K562 (cell line): ENCODE measurements at regions not wholly inside any gene's neighbourhood (a gene's known extent, or its start where the extent isn't known, plus 50 kb on each side); places are given as distances from the start of the nearest gene placed in this dataset.

ENCODE experiments used
- ATAC-seq: fragments of 200-7000 bp; cut with Tn5 transposase; 3 replicates; pipeline ENCODE4 v1.9.1; 2020; ENCODE audit warnings: moderate library complexity
- BruUV-seq: library from RNA; stranded (reverse); fragments of 400-500 nt; replicated peaks from 2 replicates; lab custom pipeline; 2021; lab: Mats Ljungman, UMichigan
- CTCF ChIA-PET: fragments of 300-600 bp; formaldehyde crosslinking; extraction: SDS; loops from one replicate; lab custom pipeline; 2021; ENCODE audit warnings: low intra/inter-chr PET ratio; lab: Yijun Ruan, JAX
- POLR2A ChIA-PET: fragments of 300-600, 350-650 bp; sonication (Branson Sonifier 250); formaldehyde crosslinking; extraction: SDS; loops from one replicate; lab custom pipeline; 2021; ENCODE audit warnings: antibody characterized with exemption, inconsistent platforms; lab: Yijun Ruan, JAX
- DNase-seq, 4 experiments: peaks; one replicate each; pipeline versions ENCODE4 v3.0.0 to v3.0.0-alpha.2; 2011 to 2018; ENCODE audit warnings: low spot score in 3 of 4, mixed read lengths in 3 of 4; ENCODE audit errors: extremely low read depth in 1 of 4
- FAIRE-seq: peaks from 2 replicates; lab custom pipeline; 2011; peaks lifted over from hg19 to GRCh38; lab: Jason Lieb, UNC
- H2AFZ ChIP-seq: 2 replicates; pipeline ENCODE4 v1.6.0; 2011; ENCODE audit warnings: low read depth, low read length, control low read depth, inconsistent platforms
- H3K27ac ChIP-seq: fragments of 200-600 bp; 3 replicates; pipeline ENCODE4 v1.8.0; 2011; ENCODE audit warnings: low read depth, mild to moderate bottlenecking, control low read depth, inconsistent platforms, low read length, moderate library complexity, mixed read lengths; ENCODE audit errors: extremely low read depth
- H3K27me3 ChIP-seq, 2 experiments: fragments of 300-600 bp in 1 of 2; 2 replicates in 1 of 2; 3 replicates in 1 of 2; pipeline versions ENCODE4 v1.6.0 to v1.8.0; 2011; ENCODE audit warnings: inconsistent platforms in 2 of 2, low read length in 2 of 2, mild to moderate bottlenecking in 1 of 2, mixed read lengths in 1 of 2, moderate library complexity in 1 of 2; ENCODE audit not compliant: control insufficient read depth in 2 of 2, insufficient read depth in 2 of 2
- H3K36me3 ChIP-seq: fragments of 300-600 bp; 3 replicates; pipeline ENCODE4 v1.8.0; 2011; ENCODE audit warnings: mild to moderate bottlenecking, low read length, inconsistent platforms; ENCODE audit not compliant: control insufficient read depth, insufficient read depth
- H3K4me1 ChIP-seq, 2 experiments: fragments of 200-600 bp in 1 of 2; replicated peaks in 1 of 2; 2 replicates in 1 of 2; 3 replicates in 1 of 2; pipeline versions ENCODE4 v1.5.1 to v1.8.0; 2011; ENCODE audit warnings: inconsistent platforms in 2 of 2, low read length in 2 of 2, mild to moderate bottlenecking in 1 of 2, mixed read lengths in 1 of 2, moderate library complexity in 1 of 2; ENCODE audit not compliant: control insufficient read depth in 2 of 2, insufficient read depth in 2 of 2
- H3K4me2 ChIP-seq: 2 replicates; pipeline ENCODE4 v1.6.1; 2011; ENCODE audit warnings: low read length, control low read depth, inconsistent platforms, mixed read lengths; ENCODE audit not compliant: insufficient read depth
- H3K4me3 ChIP-seq: fragments of 200-600 bp; sonication (generic), shearing (Covaris generic); 2 replicates; pipeline ENCODE4 v1.5.1; 2016; ENCODE audit warnings: control low read depth, inconsistent platforms
- H3K79me2 ChIP-seq: fragments of 200-600 bp; 3 replicates; pipeline ENCODE4 v1.8.0; 2011; ENCODE audit warnings: low read length, inconsistent platforms; ENCODE audit not compliant: control insufficient read depth, insufficient read depth
- H3K9ac ChIP-seq, 2 experiments: 2 replicates each; pipeline versions ENCODE4 v1.6.0 to v1.6.1; 2011; ENCODE audit warnings: low read depth in 2 of 2, low read length in 2 of 2, control low read depth in 1 of 2, inconsistent platforms in 1 of 2, mild to moderate bottlenecking in 1 of 2, mixed read lengths in 1 of 2; ENCODE audit not compliant: insufficient read depth in 1 of 2
- H3K9me1 ChIP-seq: one replicate; pipeline ENCODE4 v1.6.0; 2011; ENCODE audit warnings: inconsistent platforms, mild to moderate bottlenecking, low read length, moderate library complexity; ENCODE audit not compliant: control insufficient read depth, insufficient read depth
- H3K9me3 ChIP-seq: replicated peaks from 2 replicates; pipeline ENCODE4 v1.5.1; 2011; ENCODE audit warnings: low read depth, low read length, inconsistent platforms; ENCODE audit not compliant: control insufficient read depth, insufficient read depth
- H4K20me1 ChIP-seq: replicated peaks from 2 replicates; pipeline ENCODE4 v1.6.1; 2011; ENCODE audit warnings: low read length, inconsistent platforms, mixed read lengths; ENCODE audit not compliant: control insufficient read depth, insufficient read depth
- GABPA ChIP-seq: fragments of 200-800 bp; sonication (Bioruptor generic); conservative IDR thresholded peaks from 2 replicates; pipeline ENCODE4 v1.6.1; 2016; ENCODE audit warnings: low read depth, missing genetic modification characterization, missing compliant biosample characterization
- HNRNPLL ChIP-seq: fragments of 200-400 bp; formaldehyde crosslinking; IDR thresholded peaks from 2 replicates; pipeline ENCODE4 v1.6.1; 2017; ENCODE audit warnings: low read length, low read depth, mild to moderate bottlenecking; ENCODE audit not compliant: poor library complexity, severe bottlenecking
- KLF10 ChIP-seq: fragments of 250-450 bp; sonication (Bioruptor Pico); IDR thresholded peaks from 2 replicates; pipeline ENCODE4 v1.6.1; 2021; ENCODE audit warnings: matching md5 sums
- KLF13 ChIP-seq: fragments of 450-650 bp; IDR thresholded peaks from 2 replicates; pipeline ENCODE4 v1.6.1; 2016; ENCODE audit warnings: missing genetic modification characterization, low read depth, mild to moderate bottlenecking, missing compliant biosample characterization, moderate library complexity, borderline replicate concordance
- PHF21A ChIP-seq: fragments of 450-650 bp; IDR thresholded peaks from 2 replicates; pipeline ENCODE4 v1.6.1; 2017; ENCODE audit warnings: low read depth, borderline replicate concordance
- ZNF551 ChIP-seq: fragments of 250-450 bp; sonication (Bioruptor Pico); IDR thresholded peaks from 2 replicates; pipeline ENCODE4 v1.5.0; 2021; ENCODE audit warnings: mild to moderate bottlenecking, moderate library complexity
- WGBS: fragments of 100-300 bp; shearing (Covaris generic); methylation state at CpG from one replicate; pipeline ENCODE4 v1.1.6; 2016; ENCODE audit warnings: low coverage, mixed read lengths; ENCODE audit not compliant: insufficient coverage; ENCODE audit errors: missing lambda C conversion rate; 5-methylcytosine and 5-hydroxymethylcytosine counted together
- in situ Hi-C: fragments of 300-500 bp; cut with MboI; formaldehyde crosslinking; loops from 4 replicates; pipeline ENCODE4 v1.15.0; 2018; ENCODE audit warnings: inconsistent platforms, mixed read lengths
- intact Hi-C: fragments of 100-400 bp; cut with micrococcal nuclease; formaldehyde crosslinking; loops from 2 replicates; pipeline ENCODE4 v1.14.2; 2022
- TF ChIP-seq, protein P1 (sequence below): fragments of 200-800 bp; sonication (Bioruptor generic); IDR thresholded peaks from 2 replicates; pipeline ENCODE4 v1.6.1; 2016; ENCODE audit warnings: missing genetic modification characterization, missing compliant biosample characterization

DNA sequence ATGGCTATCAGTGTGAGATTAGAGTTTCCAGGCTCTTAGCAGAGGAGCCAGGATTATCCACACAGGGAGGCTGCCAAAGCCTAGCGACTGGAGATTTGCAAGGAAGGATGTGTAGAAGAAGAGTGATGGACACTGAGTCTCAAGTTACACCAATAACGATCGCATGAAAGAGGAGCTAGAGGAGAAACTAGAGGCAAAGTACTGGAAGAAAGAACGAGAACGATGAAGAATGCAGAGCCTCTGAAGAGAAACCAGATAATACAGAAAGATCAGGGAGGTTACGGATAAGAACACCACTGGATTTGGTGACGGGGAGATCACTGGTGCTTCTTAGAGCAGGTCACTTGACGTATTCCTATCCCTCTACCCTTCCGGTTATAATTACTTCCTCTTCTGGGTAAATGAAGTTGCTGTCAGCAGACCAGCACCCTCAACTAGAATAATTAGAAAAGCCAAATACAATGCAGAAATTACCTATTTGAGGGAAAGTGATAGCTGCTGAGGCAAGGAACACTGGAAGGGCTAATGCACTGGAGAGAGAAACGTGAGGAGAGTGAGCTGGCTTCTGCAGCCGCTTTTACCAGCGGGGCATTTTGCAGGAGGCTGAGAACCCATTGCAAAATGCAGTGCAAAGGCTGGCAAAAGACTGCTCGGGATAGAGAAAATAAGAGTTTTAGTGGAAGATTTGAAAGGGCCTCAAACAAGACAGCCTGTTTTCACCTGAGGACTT is 93.1 kb upstream of the HIF1A start:
- BruUV-seq = no TSS peak

DNA sequence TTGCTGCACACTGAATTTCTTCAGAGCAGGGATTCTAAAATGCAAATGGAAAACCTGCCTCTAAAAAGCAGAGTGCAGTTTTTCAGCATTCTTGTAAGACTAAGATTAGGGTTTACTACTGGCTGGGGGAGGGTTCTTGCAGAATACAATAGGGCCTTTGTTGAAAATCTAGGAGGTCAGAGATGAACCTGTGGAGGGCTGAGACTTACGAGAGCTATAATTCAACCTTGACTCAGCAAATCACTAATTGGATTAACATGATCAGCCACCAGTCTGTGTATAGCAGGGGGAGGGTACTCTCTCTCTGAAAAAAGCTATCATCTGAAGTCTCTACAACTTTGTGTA is 92.6 kb upstream of the HIF1A start:
- no peaks in the 10 kb centered on the region for H3K9me3 ChIP-seq
- H3K27me3 ChIP-seq = peaks cover 0 to 6% of the 10 kb centered on the region in 2 experiments; a peak in 2 of 5 replicates
- FAIRE-seq (no peak), ATAC-seq (no peak), DNase-seq (no peak)
- H3K79me2 ChIP-seq = no peaks in the 10 kb centered on the region
- intact Hi-C loops = no loop called here
- H2AFZ ChIP-seq = no peak overlapping the region
- no TSS peak for BruUV-seq
- H3K4me1 ChIP-seq = no peaks in the 10 kb centered on the region; a peak in 1 of 5 replicates
- H3K4me2 ChIP-seq = no peak overlapping the region
- H3K27ac ChIP-seq = no peak overlapping the region
- no peaks in the 10 kb centered on the region for H4K20me1 ChIP-seq
- no peak overlapping the region for H3K4me3 ChIP-seq
- no peaks in the 10 kb centered on the region for H3K9me1 ChIP-seq
- POLR2A ChIA-PET = no interaction called here
- WGBS = 27% methylated on average over 1 of the region's 1 CpG
- H3K36me3 ChIP-seq = no peaks in the 10 kb centered on the region
- CTCF ChIA-PET = no interaction called here
- no peak overlapping the region for H3K9ac ChIP-seq
- in situ Hi-C loops = no loop called here
- TF ChIP-seq PHF21A = no peak
- TF ChIP-seq, protein P1, sequence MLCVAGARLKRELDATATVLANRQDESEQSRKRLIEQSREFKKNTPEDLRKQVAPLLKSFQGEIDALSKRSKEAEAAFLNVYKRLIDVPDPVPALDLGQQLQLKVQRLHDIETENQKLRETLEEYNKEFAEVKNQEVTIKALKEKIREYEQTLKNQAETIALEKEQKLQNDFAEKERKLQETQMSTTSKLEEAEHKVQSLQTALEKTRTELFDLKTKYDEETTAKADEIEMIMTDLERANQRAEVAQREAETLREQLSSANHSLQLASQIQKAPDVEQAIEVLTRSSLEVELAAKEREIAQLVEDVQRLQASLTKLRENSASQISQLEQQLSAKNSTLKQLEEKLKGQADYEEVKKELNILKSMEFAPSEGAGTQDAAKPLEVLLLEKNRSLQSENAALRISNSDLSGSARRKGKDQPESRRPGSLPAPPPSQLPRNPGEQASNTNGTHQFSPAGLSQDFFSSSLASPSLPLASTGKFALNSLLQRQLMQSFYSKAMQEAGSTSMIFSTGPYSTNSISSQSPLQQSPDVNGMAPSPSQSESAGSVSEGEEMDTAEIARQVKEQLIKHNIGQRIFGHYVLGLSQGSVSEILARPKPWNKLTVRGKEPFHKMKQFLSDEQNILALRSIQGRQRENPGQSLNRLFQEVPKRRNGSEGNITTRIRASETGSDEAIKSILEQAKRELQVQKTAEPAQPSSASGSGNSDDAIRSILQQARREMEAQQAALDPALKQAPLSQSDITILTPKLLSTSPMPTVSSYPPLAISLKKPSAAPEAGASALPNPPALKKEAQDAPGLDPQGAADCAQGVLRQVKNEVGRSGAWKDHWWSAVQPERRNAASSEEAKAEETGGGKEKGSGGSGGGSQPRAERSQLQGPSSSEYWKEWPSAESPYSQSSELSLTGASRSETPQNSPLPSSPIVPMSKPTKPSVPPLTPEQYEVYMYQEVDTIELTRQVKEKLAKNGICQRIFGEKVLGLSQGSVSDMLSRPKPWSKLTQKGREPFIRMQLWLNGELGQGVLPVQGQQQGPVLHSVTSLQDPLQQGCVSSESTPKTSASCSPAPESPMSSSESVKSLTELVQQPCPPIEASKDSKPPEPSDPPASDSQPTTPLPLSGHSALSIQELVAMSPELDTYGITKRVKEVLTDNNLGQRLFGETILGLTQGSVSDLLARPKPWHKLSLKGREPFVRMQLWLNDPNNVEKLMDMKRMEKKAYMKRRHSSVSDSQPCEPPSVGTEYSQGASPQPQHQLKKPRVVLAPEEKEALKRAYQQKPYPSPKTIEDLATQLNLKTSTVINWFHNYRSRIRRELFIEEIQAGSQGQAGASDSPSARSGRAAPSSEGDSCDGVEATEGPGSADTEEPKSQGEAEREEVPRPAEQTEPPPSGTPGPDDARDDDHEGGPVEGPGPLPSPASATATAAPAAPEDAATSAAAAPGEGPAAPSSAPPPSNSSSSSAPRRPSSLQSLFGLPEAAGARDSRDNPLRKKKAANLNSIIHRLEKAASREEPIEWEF (CRISPR knock-in tag) = no peak
- no peak for TF ChIP-seq KLF10 (CRISPR knock-in tag)
- TF ChIP-seq KLF13 (tag) = no peak
- no peak for TF ChIP-seq ZNF551 (CRISPR knock-in tag)

More for the DNA sequence above, 93.1 kb upstream of the HIF1A start:
- Histone ChIP-seq H4K20me1 (no peaks in the 10 kb centered on the region), H3K9me1 (no peaks in the 10 kb centered on the region), H3K27ac (no peak overlapping the region), H3K27me3 (peaks cover 0 to under 1% of the 10 kb centered on the region in 2 experiments; a peak in 1 of 5 replicates), H3K4me3 (no peak overlapping the region), H3K36me3 (no peaks in the 10 kb centered on the region), H3K9ac (no peak overlapping the region), H3K4me1 (no peaks in the 10 kb centered on the region; a peak in 1 of 5 replicates), H3K9me3 (no peaks in the 10 kb centered on the region), H2AFZ (peak overlapping the region; percentile 44; the same call in 1 of the 2 replicates), H3K4me2 (no peak overlapping the region; the same call in 1 of the 2 replicates), H3K79me2 (no peaks in the 10 kb centered on the region)
- in situ Hi-C loops (no loop called here), intact Hi-C loops (no loop called here)
- POLR2A ChIA-PET = no interaction called here
- ATAC-seq = no peak
- no peak for TF ChIP-seq HNRNPLL
- TF ChIP-seq GABPA = peak; percentile 32
- CTCF ChIA-PET = no interaction called here
- 4% methylated on average over 13 of the region's 13 CpGs for WGBS
- no peak for DNase-seq
- FAIRE-seq = no peak
